ENCODE measurements at regions not wholly inside any gene's neighbourhood (a gene's known extent, or its start where the extent isn't known, plus 50 kb on each side); places are given as distances from the start of the nearest gene placed in this dataset.

DNA sequence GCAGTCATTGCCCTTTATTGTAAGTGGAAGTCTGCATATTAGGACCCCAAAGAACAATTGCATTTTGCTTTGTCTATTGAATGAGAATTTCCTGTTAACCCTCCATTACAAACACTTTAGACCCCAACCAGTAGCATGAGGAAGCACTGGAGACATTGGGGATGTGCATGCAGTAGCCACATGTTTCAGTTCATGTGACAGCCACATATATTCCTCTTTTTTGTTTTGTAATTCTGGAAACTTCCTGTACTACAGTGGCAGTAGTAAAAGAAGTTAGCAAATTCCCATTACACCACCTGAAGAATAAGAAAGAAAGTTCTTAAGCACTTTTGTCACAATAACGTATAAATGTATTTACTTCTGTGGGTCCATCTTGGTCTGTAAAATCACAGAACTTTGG is 281.1 kb upstream of the SLC14A2 start:
- no peak for DNase-seq (ENCODE audit: extremely low read depth, low read depth)
- no peak overlapping the region for H3K4me3 ChIP-seq (replicated peaks; ENCODE audit: low read depth, low read length)
- TF ChIP-seq, protein P1, sequence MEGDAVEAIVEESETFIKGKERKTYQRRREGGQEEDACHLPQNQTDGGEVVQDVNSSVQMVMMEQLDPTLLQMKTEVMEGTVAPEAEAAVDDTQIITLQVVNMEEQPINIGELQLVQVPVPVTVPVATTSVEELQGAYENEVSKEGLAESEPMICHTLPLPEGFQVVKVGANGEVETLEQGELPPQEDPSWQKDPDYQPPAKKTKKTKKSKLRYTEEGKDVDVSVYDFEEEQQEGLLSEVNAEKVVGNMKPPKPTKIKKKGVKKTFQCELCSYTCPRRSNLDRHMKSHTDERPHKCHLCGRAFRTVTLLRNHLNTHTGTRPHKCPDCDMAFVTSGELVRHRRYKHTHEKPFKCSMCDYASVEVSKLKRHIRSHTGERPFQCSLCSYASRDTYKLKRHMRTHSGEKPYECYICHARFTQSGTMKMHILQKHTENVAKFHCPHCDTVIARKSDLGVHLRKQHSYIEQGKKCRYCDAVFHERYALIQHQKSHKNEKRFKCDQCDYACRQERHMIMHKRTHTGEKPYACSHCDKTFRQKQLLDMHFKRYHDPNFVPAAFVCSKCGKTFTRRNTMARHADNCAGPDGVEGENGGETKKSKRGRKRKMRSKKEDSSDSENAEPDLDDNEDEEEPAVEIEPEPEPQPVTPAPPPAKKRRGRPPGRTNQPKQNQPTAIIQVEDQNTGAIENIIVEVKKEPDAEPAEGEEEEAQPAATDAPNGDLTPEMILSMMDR (IDR thresholded peaks at IDR 0.05; ENCODE audit: low read depth, low read length, missing control alignments): no peak

DNA sequence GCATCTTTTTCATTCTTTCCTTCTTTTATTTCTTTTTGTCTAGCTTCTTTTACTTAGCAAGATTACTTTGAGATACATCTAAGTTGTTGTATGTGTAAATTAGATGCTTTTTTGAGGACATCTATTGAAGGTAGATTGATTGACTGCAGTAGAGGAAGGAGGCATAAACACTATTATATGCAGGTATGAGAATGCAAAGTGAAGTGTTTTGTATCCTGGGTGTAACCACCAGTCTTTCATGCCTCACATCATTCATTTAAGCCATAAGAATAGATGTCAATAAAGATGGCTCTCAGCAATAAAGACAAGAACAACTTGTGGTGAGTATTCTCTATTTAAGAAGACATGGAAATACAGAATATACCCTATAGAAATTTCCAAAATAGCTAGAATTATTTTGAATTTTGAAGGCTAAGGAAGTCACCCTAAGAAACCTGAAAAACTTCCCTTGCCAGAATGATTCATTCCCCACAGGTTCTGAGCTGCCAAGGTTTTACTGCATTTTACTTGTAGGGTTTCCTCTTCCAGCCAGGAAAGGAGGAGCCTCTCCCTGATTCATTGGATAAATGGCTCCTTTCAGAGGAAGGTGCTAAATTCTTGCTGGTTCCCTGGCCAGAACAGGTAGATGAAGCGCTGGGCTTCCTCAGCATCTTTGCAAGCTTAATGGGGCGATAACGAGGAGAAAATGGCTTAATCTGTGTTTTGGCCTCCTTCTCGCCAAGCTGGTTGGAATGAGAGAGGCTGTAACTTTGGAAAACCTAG is 279.8 kb upstream of the SLC14A2 start:
- TF ChIP-seq, protein P1 (IDR thresholded peaks at IDR 0.05; ENCODE audit: low read depth, low read length, missing control alignments): no peak
- DNase-seq (ENCODE audit: extremely low read depth, low read depth): no peak
- H3K4me3 ChIP-seq (replicated peaks; ENCODE audit: low read depth, low read length): no peak overlapping the region

DNA sequence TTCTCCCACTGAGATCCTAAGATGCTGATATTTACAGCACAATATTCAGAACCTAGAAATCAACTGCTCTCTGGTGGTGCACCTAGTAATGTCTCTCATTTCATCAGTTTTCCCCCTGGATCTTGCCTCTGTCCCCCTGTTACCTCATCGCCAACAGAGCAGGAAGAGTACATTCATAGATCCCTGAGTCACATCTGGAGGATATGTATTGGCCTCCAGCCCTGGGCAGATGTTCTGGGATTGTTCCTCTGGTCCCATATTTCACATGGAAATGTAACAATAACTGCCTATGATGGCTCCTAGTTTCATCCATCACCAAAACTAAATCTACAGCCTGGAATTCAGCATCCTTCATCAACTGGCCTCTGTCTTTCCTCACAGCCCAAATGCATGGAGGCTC is 278.8 kb upstream of the SLC14A2 start:
- no peak overlapping the region for H3K4me3 ChIP-seq (replicated peaks; ENCODE audit: low read depth, low read length)
- no peak for DNase-seq (ENCODE audit: extremely low read depth, low read depth)
- TF ChIP-seq, protein P1 (IDR thresholded peaks at IDR 0.05; ENCODE audit: low read depth, low read length, missing control alignments): no peak

DNA sequence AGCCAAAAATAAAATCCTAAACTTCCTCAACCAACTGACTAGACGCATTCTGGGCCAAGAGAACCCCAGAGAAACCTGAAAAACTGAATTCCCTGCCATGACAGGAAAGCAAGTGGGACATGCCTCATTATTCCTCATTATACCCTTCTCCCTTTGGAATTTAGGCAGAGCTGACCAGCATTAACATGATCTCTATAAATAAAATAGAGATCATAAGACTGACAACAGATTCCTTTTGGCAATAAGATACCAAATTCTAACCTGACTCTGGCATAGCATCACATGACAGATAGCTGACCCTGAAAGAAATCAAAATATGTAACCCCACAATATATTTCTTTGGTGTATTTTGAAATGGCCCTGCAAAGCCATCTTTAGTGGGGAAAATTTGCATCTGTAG is 277.8 kb upstream of the SLC14A2 start:
- no peak overlapping the region for H3K4me3 ChIP-seq (replicated peaks; ENCODE audit: low read depth, low read length)
- no peak for DNase-seq (ENCODE audit: extremely low read depth, low read depth)
- TF ChIP-seq, protein P1 (IDR thresholded peaks at IDR 0.05; ENCODE audit: low read depth, low read length, missing control alignments): no peak

DNA sequence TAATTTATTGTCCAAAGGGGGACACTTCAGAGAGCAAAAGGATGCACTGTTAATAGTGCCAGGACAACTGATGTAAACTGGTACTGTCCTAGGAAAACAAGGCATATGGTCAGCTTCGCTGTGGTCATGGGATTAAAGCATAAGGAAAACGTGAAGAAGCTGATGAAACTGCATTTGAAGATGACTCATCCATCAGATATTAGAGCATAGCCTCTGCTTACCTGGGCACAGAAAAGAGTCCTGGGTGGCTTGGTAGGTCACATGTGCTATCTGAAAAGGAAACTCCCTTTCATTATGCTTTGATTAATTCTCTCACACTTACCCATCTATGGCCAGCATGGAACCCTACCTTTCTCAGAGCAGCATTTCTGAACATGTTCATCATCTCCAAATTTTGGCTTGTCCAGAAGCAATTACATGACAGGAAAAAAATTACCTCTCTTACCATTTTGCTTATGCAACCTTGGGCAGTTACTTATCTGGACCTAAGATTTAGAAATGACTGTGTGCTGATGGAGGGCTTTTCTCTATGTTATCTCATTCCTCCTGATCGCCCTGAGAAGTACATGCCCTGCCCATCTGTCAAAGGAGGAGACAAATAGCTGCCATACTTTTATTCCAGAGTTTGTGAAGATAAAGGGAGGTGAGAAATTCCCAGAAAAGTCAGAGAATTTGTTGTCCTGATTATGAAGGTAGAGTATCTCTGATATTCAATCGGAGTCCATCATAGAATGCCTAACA is 275.3 kb upstream of the SLC14A2 start:
- no peak for DNase-seq (ENCODE audit: extremely low read depth, low read depth)

DNA sequence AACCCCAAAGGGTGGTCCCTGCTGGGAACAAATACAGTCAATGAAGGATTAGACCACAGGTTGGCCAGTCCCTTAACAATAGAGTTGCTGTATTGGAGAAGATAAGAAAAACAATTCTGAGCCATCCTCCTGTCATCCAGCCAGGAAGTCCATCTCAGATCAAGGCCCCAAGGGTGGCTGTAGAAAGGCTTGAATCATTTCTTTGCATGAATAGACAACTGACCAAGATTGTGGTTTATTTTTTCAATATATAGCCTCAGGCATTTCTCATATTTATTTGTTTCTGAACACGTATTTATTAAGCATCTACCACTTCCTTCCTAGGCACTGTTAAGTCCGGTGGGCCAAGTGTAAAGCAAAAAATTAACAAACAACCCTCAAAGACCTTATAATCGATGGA is 274.4 kb upstream of the SLC14A2 start:
- no peak overlapping the region for H3K4me3 ChIP-seq (replicated peaks; ENCODE audit: low read depth, low read length)
- DNase-seq (ENCODE audit: extremely low read depth, low read depth): no peak
- TF ChIP-seq, protein P1 (IDR thresholded peaks at IDR 0.05; ENCODE audit: low read depth, low read length, missing control alignments): no peak

More for the DNA sequence above, 275.3 kb upstream of the SLC14A2 start:
- TF ChIP-seq, protein P1 (IDR thresholded peaks at IDR 0.05; ENCODE audit: low read depth, low read length, missing control alignments): no peak
- no peak overlapping the region for H3K4me3 ChIP-seq (replicated peaks; ENCODE audit: low read depth, low read length)
